ENCODE measurements at regions not wholly inside any gene's neighbourhood (a gene's known extent, or its start where the extent isn't known, plus 50 kb on each side); places are given as distances from the start of the nearest gene placed in this dataset.
"Not testable (repeated sequence)": the region's sequence is repeated elsewhere in the genome, so short reads cannot be mapped to it uniquely, and the experiment has no call there.

DNA sequence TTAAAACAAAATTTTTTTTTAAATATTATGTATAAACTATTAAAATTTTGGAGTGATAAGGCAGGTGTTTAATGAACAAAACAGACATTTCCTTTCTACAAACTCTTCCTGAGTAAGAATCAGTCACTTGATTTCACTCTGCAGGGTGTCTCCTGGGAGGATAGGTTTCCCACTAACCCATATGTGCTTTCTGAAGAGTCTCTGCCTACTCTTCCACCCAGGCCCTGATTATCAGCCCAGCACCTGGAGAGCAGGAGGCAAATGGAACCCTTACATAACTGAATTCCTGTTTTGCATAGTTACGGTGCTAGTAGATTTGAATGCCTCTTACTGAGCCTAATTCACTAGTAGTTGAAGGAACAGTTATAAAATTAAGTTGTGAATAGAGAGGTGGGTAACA is 1718.6 kb downstream of the SUCLG1 start:
- no peak for DNase-seq

DNA sequence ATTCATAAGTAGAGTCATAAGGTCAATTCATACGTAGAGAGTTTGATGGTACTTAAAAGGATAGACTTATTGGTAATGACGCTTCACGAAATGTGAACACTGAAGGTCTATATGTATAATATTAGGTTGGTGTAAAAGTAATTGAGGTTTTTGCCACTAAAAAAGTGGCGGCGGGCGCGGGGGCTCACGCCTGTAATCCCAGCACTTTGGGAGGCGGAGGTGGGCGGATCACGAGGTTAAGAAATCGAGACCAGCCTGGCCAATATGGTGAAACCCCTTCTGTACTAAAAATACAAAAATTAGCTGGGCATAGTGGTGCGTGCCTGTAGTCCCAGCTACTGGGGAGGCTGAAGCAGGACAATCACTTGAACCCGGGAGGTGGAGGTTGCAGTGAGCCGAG is 1721.1 kb downstream of the SUCLG1 start:
- not testable (repeated sequence) for DNase-seq

DNA sequence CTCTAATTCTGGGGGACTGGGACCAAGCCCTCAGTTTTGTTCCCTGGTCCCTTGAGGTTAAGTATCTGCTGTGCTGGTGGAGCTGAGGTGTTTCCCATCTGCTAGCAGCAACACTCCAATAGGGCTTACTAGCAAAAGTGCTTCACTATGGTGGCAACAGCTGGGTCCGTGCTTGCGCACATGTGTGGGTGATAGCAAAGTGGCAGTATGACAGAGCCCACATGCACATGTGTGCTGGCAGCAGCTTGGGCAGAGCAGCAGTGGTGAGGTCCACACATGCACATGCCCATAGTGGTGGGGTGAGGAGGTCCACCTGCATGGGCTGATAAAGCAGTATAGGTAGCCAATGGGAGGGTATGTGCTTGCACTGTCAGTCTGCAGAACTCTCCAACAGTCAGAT is 1723.7 kb downstream of the SUCLG1 start:
- DNase-seq = no peak

DNA sequence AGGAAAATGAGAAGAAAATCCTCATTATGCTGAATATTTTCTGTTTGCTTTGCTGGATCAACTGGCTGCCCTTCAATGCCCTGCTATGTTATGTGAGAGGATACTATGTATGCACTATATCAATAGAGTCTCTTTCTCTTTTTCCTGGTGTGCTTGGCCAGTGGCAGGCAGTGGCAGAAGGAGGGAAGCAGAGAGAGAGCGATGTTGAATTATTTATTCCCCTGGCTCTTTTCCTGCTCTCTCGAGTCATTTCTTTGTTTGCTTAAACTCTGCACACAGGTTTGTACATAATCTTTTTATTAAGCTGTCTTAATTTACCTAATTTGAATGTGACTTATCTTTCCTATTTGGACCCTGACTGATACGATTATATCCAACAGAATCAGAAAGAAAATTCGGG is 1727.3 kb downstream of the SUCLG1 start:
- no peak for DNase-seq

DNA sequence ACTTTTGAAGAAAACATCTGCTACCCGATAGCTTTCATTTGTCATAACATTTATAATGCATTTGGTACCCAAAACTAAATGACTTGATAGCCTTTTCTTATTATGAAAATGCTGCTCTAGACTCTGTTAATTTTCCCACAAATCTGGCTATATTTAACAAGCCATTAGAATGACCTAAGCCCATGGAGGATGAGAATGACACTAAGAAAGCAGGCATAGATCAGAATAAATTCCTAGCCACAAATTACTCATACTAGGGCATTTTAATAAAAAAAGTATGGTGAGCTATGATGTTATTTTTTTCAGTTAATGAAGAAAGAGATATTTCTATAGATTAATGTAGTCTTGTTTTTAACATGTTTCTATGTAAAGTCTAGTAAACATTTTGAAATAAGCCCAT is 1728.3 kb downstream of the SUCLG1 start:
- no peak for DNase-seq

DNA sequence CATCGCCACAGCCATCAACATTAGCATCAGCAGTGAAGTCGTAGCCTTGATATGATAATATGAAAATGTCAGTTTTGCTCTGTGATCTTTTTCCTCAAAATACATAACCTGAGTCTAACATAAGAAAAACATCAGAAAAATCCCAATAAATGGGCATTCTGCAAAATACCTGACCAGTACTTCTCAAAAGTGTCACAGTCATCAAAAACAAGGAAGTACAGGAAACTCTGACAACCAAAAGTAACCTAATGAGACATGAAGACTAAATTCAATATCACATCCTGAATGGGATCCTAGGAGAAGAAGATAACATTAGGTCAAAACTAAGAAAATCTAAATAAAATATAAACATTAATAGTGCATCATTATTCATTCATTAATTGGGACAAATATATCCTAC is 1731.0 kb downstream of the SUCLG1 start:
- no peak for DNase-seq

DNA sequence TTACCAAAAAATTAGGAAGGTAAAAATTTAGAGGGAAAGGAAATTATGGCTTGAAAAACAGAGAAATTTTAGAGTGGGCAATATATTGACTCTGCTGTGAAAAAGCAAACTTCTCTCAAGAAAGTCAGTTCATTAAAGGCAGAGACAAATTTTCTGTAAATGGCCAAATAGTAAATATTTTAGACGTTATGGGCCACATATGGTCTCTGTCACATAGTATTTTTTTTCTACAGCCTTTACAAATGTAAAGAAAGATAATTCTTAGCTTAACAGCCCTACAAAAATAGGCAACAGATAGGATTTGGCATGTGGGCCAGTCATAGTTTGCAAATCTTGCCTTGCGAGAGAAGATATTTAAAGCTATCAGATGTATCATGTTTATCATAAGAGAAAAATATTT is 1750.4 kb downstream of the SUCLG1 start:
- no peak for DNase-seq

DNA sequence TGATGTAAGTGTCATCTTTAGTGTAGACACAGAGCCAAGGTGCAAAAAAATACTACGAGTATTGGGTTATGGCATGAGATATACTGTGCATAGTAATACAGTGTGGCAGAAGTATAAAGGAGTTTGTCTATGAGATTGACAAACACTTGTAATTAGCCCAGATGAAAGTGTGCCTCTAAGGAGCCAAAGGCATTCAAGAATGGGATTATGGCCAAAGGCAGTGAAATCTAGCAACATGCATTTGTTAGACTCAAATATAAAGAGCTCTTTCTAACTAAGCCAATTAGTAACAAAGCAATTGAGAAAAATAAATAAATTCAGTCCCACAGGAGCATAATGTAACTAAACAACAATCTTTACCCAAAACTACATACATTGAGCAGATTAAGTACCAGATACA is 1761.8 kb downstream of the SUCLG1 start:
- DNase-seq = no peak

DNA sequence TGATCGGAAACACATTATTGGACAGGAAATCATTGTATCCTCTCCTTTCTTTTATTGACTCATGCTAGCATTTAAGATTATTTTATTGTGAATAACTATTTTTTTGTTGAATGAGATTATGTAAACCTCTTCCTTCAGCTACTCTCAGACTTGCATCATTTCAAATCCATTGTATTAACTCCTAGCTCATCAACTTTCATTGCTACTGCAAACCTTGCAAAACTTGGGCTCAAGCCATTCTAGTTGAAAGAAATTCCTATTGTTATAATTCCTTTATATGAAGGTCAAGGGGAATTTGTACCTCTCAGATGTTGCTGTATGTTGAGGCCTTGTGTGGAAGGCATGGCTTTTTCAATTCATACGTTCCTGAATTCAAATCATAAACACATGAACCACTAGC is 1764.6 kb downstream of the SUCLG1 start:
- DNase-seq = no peak

DNA sequence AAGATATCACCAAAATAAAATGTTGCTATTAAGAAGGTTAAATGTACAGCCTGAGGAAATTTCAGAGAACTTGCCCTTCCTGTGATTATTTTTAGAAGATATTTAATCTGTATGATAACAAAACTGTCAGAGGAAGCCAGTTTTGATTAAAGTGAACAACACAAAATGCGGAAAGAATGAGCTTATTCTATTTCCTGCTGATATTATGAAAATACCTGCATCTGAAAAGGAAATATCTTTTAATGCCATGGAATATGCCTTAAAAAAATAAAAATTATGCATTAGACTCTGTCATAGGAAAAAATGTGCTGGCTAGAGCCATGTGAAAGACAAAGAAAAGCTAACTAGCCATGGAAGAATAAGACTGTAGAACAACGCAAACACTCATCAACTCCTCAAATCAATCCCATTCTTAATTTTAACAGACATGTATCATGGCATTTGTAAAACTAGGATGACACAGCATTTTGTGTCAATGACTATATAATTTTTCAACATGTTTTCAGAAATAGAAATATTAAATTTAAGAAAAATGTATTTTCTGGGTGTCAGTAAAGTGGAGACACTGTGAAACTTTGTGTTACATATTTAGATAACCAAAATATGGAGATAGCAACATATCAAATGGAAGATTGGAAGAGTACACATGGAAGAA is 1768.2 kb downstream of the SUCLG1 start:
- no peak for DNase-seq

DNA sequence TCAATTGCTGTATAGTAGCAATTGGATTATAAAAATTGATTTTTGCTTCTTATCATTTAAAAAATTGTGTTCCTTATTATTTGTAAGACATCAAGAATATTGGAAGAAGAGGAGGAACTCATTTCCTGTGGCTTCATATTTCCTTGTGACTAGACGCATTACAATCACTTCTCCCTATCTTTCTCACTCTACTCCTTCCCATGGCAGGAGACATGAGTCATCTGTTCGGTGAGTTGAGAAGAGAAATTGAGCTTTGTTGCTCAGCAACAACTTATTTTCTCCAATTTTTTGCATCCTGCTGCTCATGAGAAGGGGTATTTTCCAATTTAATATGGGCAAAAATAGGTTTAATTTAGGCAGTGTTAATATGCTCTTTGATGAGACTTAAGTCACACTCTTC is 1783.9 kb downstream of the SUCLG1 start:
- DNase-seq = no peak

DNA sequence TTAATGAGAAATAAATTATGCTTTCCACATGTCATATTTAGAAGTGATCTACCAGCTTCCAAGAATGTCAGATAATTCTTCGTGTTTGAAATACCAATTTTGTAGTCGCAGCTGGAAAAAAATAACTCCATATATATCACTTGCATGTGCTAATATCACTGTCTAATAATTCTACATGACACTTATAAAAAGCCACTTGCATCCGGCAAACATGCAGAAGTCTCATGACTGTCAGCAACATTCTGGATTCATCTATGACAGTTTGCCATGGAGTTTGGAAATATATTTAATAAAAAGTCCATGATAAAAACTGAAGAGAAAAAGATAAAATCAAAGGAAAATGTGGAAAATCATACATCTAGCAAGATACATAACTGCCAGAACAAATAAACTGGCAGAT is 1784.4 kb downstream of the SUCLG1 start:
- no peak for DNase-seq

DNA sequence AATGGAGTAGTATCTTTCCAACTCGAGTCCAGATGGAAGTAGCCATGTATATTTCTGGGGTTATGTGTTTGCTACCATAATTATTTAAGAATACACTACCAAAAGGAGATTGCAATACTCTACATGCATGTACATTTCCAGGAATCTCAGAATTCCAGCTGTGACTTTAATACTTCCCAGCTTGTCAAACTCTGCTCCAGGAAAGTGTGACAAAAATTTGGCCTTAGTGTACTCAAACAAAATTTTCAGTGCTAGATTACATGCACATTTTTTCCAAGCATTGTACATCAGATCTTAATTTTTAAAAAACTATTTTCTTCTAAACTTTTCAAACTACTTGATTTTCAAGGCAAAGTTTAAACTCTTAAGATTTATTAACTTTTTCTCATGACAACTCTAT is 1791.6 kb downstream of the SUCLG1 start:
- DNase-seq = no peak

DNA sequence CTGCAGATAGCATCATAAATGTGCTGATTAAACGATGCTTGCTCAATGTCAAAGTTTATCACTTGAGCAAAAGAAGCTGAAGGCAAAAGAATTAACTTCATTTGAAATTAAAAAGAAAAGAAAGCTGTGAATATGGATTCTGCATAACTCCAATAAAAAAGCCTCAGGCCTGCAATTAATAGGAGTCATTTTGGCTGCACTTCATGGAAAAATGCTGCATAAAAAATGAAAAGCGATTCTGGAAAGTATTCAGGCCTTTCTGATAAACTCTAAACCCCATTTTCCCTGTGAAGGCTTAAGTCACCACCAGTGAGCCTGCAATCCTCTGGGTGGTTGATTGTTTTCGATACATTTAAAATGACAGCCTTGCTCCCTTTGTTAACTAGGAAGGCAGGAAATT is 1793.4 kb downstream of the SUCLG1 start:
- DNase-seq = no peak

DNA sequence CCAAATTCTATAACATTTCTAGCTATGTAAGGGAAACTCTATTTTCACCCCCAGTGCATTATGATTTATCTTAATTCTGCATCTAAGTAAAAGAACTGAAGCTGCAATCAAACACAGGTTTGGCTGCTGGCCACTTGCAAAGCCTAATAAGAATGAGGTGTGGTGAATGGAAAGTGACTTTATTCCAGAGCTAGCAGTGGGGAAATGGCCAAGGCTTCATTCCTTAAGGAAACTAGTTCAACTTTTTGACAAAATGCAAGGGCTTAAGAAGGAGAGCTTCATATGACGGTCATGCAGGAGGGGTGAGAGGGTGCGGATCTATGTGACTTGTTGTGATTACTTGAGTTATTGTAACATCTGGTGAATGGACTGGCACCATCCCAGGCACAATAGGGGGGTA is 1802.0 kb downstream of the SUCLG1 start:
- no peak for DNase-seq

DNA sequence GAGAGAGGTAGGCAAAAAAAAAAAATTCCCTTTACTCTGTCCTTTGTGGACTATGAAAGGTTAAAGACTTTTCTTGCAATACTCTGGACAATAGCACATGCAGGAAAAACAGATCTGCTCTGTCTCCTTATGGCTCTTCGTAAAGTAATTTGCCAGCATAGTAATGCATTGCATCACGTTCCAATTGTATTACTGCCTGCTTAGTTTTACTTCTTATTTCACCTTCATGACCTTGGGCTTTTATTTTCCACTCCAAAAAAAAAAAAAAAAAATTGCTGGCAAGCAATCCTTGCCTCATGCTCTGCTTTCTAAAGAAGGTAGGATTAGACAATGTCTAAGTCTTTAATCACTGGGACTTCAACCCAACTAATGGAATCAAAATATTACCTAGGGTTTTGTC is 1802.7 kb downstream of the SUCLG1 start:
- DNase-seq = no peak

DNA sequence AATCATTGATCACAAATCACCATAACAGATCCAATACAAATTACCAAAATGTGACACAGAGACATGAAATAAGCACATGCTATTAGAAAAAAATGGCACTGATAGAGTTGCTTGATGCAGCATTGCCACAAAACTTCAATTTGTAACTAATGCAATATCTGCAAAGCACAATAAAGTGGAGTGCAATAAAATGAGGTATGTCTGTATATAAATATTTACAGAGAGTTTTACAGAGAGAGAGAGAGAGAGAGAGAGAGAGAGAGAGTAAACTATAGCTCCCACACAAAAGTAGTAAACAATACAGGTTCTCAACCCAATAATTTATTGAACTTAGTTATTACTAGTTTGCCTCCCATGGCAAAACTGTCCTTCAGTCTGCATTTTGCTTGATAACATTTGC is 1807.0 kb downstream of the SUCLG1 start:
- DNase-seq = no peak

DNA sequence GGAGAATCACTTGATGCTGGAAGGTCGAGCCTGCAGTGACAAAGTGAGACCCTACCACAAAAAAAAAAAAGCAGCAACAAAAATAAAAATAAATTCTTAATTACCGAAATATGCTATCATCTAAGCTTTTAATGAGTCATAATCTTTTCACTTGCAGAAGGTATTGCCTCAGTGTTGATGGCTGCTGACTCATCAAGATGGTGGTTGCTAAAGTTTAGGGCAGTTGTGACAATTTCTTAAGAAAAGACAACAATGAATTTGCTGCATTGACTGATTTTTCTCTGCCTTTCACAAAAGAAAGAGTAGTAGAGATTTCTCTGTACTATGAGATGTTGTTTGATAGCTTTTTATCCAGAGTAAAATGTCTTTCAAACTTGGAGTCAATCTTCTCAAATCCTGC is 1809.0 kb downstream of the SUCLG1 start:
- DNase-seq = no peak

DNA sequence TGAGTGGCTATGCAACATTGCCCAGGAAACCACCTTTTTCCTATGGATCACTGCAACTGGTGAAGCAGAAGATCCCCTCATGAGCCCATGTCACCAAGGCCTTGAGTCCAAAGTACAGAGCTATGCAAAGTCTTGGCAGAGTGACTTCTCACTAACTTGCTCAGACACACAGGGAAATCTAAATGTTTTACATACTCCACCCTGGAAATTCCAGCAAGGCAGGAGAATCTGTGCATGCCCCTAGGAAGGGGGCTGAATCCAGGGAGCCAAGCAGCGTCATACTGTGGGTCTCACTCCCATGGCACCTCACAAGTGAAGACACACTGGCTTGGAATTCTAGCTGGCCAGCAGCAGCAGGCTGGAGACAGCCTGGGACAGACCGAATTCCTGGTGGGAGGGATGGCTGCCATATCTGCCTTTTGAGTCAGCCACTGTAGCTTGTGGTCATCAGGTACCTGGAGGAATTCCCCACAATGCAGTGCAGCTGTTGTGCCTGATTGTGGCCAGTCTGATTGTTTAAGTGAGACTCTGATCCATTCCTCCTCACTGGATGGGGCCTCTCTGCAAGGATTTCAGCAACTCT is 1817.4 kb downstream of the SUCLG1 start:
- DNase-seq = no peak

DNA sequence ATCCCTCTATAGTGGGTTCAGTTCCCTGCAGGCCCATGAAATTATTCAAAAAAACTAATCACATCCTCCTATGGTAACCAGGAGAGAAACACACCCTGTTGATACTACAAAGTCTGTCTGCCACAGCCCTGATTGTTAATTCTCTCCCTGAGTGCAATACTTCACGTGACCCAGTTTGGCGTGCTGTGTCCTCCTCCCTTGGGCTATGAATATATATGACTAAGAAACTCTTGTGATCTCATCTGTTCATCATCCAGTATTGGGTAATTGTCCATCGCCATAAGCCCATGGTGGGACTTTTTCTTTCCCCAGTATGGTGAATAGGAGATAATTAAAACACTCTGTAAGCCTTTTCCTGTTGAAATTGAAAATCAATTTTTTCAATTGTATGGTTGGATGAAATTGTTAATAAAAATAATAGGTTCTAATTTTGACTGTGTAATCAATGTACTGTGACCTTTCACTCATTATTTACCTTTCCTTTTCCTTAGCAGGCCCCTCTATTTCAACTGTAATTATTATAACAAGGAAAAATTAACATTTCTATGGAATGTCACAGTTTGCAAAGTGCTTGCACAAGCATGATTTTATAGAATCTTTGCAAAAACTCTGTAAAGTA is 1822.6 kb downstream of the SUCLG1 start:
- DNase-seq = no peak

DNA sequence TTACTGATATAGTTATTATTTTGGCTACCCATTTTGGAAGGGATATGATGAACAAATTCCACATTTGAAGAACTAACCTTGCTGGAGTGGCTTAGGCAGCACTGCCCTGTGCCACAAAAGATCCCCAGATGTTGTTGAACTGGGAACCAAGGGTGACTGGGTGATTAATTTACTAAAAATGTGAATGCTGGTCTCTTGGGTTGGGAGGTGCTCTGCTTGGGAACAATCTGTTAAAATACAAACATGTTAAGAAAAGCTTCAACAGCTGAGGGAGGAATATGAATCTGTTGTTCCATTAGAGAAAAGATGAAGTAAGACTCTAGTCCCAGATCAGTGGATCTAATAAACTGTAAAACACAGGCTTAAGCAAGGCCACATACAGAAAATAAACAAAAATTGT is 1860.1 kb downstream of the SUCLG1 start:
- DNase-seq = no peak

DNA sequence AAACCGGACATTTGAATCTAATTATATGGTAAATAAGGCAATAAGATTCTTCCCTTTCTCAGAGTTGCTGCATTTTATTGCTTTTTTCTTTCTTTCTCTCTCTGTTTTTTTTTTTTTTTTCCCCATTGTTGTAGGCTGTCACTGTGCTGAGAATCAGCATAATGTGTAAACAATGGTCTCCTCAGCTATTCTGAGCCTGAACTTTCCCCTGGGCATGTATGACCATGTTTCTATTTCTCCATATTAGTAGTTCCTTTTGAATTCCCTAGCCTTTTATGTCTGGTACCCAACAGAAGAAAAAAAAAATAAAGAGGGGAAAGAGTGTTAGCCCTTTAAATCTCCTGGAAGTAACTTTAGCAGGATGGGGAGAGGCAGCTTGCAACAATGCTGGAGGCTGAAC is 1862.5 kb downstream of the SUCLG1 start:
- DNase-seq = no peak

DNA sequence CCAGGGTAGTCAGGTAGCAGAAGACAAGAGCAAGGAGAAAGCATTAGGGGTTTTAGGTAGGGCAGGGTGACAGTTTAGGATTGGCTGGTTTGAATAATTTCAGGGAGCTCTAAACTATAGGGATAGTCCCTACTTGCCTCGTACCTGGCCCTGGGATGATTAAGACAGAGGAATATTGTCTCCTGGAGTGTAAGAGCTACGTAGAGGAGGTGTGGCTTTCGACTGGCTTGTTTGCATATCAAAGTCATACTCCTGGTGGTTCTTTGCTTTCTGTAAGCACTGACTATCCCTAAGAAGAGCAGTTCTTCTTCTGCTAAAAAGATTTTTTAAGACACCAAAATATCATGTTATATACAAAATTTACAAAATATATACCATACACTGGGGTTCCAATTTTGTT is 1867.4 kb downstream of the SUCLG1 start:
- DNase-seq = no peak

DNA sequence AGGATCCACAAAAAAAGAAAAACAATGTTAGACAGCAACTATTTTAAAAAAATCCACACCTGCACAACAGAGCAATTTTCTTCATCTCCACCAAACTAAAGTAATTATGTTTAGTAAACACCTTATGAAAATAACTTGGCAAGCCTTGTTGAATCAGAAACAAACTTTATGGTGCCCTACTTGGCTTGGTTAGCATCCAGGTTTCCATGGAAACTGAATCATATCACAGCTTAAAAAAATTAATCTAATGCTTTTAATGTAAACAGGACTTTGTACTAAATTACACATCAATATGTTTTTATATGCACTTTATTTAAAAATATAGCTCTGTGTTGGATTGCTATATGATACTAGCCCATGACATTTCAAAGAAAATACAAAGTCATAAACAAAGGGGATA is 1882.4 kb downstream of the SUCLG1 start:
- DNase-seq = no peak

DNA sequence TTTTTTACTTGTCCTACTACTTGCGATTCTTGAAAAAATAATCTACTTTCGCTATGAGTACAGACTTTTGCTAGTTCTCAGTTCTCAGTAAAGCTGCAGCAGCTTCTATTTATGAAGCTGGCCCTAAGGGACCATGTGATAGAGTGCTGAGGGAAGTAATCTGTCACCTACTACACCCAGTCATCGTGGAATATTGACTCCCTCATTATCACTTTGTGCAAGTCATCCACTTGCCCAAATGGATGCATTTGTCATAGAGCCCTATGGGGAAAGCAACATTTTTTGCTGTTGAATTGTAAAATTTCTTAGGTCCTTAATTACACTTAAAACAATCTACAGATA is 1919.8 kb downstream of the SUCLG1 start:
- DNase-seq = no peak

Data from NCI-H187 treated with DMSO at 0.1 percent for 48 hours (cell line).